GM23338 (cell line): ENCODE measurements at regions not wholly inside any gene's neighbourhood (a gene's known extent, or its start where the extent isn't known, plus 50 kb on each side); places are given as distances from the start of the nearest gene placed in this dataset.

Experiments used
- ATAC-seq: fragments of 200-7000 bp; cut with Tn5 transposase; 3 replicates; pipeline ENCODE4 v1.9.1; 2020
- DNase-seq: peaks from one replicate; pipeline ENCODE4 v3.0.0-alpha.2; 2015; ENCODE audit warnings: low spot score
- H2AFZ ChIP-seq: fragments of 200-600 bp; sonication (generic); 2 replicates; pipeline ENCODE4 v1.8.0; 2016; ENCODE audit warnings: antibody characterized with exemption, mild to moderate bottlenecking, moderate library complexity
- H3F3A ChIP-seq: fragments of 200-600 bp; sonication (generic); replicated peaks from 2 replicates; pipeline ENCODE4 v1.8.0; 2017; ENCODE audit warnings: antibody characterized with exemption, mixed run types, low read depth
- H3K27ac ChIP-seq: fragments of 200-600 bp; sonication (generic); 2 replicates; pipeline ENCODE4 v1.6.1; 2016; ENCODE audit warnings: low read depth
- H3K27me3 ChIP-seq: fragments of 200-600 bp; sonication (generic); 2 replicates; pipeline ENCODE4 v1.8.0; 2016; ENCODE audit warnings: mild to moderate bottlenecking, mixed run types, moderate library complexity; ENCODE audit not compliant: insufficient read depth
- H3K36me3 ChIP-seq: fragments of 200-600 bp; sonication (generic); 2 replicates; pipeline ENCODE4 v1.8.0; 2016; ENCODE audit warnings: mild to moderate bottlenecking; ENCODE audit not compliant: insufficient read depth
- H3K4me1 ChIP-seq: fragments of 200-600 bp; sonication (generic); 2 replicates; pipeline ENCODE4 v1.8.0; 2016; ENCODE audit warnings: mild to moderate bottlenecking, moderate library complexity; ENCODE audit not compliant: insufficient read depth
- H3K4me2 ChIP-seq: fragments of 200-600 bp; sonication (generic); 2 replicates; pipeline ENCODE4 v1.7.1; 2017; ENCODE audit warnings: mixed run types
- H3K4me3 ChIP-seq: fragments of 200-600 bp; sonication (generic); 2 replicates; pipeline ENCODE4 v1.6.1; 2016; ENCODE audit warnings: mixed run types
- H3K79me2 ChIP-seq: fragments of 200-600 bp; sonication (generic); replicated peaks from 2 replicates; pipeline ENCODE4 v1.8.0; 2017; ENCODE audit warnings: mild to moderate bottlenecking; ENCODE audit not compliant: insufficient read depth
- H3K9me2 ChIP-seq: fragments of 200-600 bp; sonication (generic); 2 replicates; pipeline ENCODE4 v1.8.0; 2017; ENCODE audit not compliant: insufficient read depth
- H4K20me1 ChIP-seq: fragments of 200-600 bp; sonication (generic); replicated peaks from 2 replicates; pipeline ENCODE4 v1.8.0; 2017; ENCODE audit warnings: mild to moderate bottlenecking; ENCODE audit not compliant: insufficient read depth
- H3K27ac Mint-ChIP-seq: 2 replicates; pipeline ENCODE4 v1.8.0; 2020; ENCODE audit warnings: inconsistent platforms, mild to moderate bottlenecking, moderate library complexity, mixed read lengths
- H3K27me3 Mint-ChIP-seq: 3 replicates; pipeline ENCODE4 v1.8.0; 2022; ENCODE audit warnings: low read depth, mild to moderate bottlenecking, moderate library complexity, mixed read lengths, inconsistent platforms; ENCODE audit not compliant: insufficient read depth, poor library complexity
- H3K36me3 Mint-ChIP-seq: 3 replicates; pipeline ENCODE4 v1.8.0; 2021; ENCODE audit warnings: low read depth, mild to moderate bottlenecking, inconsistent platforms, moderate library complexity, mixed read lengths
- H3K4me1 Mint-ChIP-seq: 3 replicates; pipeline ENCODE4 v1.8.0; 2020; ENCODE audit warnings: mild to moderate bottlenecking, inconsistent platforms, mixed read lengths
- H3K4me3 Mint-ChIP-seq: 3 replicates; pipeline ENCODE4 v1.8.0; 2021; ENCODE audit warnings: moderate library complexity, mild to moderate bottlenecking, inconsistent platforms, mixed read lengths
- H3K9me3 Mint-ChIP-seq: 3 replicates; pipeline ENCODE4 v1.8.0; 2020; ENCODE audit warnings: moderate library complexity, mild to moderate bottlenecking, inconsistent platforms, mixed read lengths
- CREB1 ChIP-seq: fragments of 250-450 bp; sonication (Bioruptor Pico); IDR thresholded peaks from 2 replicates; pipeline ENCODE4 v1.5.0; 2020; ENCODE audit warnings: low read depth, mild to moderate bottlenecking, moderate library complexity
- CTCF ChIP-seq, 2 experiments: fragments of 200-600 bp in 1 of 2; sonication (generic) in 1 of 2; conservative IDR thresholded peaks; 2 replicates each; pipeline versions ENCODE4 v1.5.1 to v1.6.1; 2016 to 2017; ENCODE audit warnings: antibody characterized with exemption in 2 of 2, low read depth in 2 of 2, mild to moderate bottlenecking in 2 of 2, moderate library complexity in 1 of 2
- ETS1 ChIP-seq: IDR thresholded peaks from 2 replicates; pipeline ENCODE4 v1.6.1; 2016; ENCODE audit warnings: antibody characterized with exemption
- EZH2 ChIP-seq: fragments of 200-600 bp; sonication (generic); IDR thresholded peaks from one replicate; pipeline ENCODE4 v1.8.0; 2017; ENCODE audit warnings: antibody characterized with exemption, mild to moderate bottlenecking, low read depth; ENCODE audit not compliant: unreplicated experiment
- JUNB ChIP-seq: IDR thresholded peaks from one replicate; pipeline ENCODE4 v1.6.1; 2016; ENCODE audit warnings: antibody characterized with exemption; ENCODE audit not compliant: unreplicated experiment
- NANOG ChIP-seq: IDR thresholded peaks from 2 replicates; pipeline ENCODE4 v1.6.1; 2016; ENCODE audit warnings: antibody characterized with exemption, borderline replicate concordance
- POLR2AphosphoS5 ChIP-seq: IDR thresholded peaks from 2 replicates; pipeline ENCODE4 v1.6.1; 2016; ENCODE audit warnings: antibody characterized with exemption, low read depth
- REST ChIP-seq: IDR thresholded peaks from one replicate; pipeline ENCODE4 v1.6.1; 2018; ENCODE audit warnings: antibody characterized with exemption; ENCODE audit not compliant: unreplicated experiment
- STAT1 ChIP-seq: IDR thresholded peaks from one replicate; pipeline ENCODE4 v1.6.1; 2016; ENCODE audit warnings: antibody characterized with exemption; ENCODE audit not compliant: unreplicated experiment
- ZNF331 ChIP-seq: fragments of 250-450 bp; sonication (Bioruptor Pico); IDR thresholded peaks from 2 replicates; pipeline ENCODE4 v1.5.0; 2020; ENCODE audit warnings: low read depth, mild to moderate bottlenecking, moderate library complexity

- H3K27ac ChIP-seq: no peak overlapping the region
- ATAC-seq (no peak), DNase-seq (no peak)
- no peaks in the 10 kb centered on the region for H3F3A ChIP-seq
- no peaks in the 10 kb centered on the region for H3K9me2 ChIP-seq
- Mint-ChIP-seq H3K36me3 (no peaks in the 10 kb centered on the region), H3K4me3 (no peak overlapping the region), H3K4me1 (peaks cover 13% of the 10 kb centered on the region), H3K27ac (no peak overlapping the region), H3K27me3 (peaks cover 6% of the 10 kb centered on the region), H3K9me3 (no peaks in the 10 kb centered on the region)
- H3K79me2 ChIP-seq: no peaks in the 10 kb centered on the region
- no peaks in the 10 kb centered on the region for H3K4me1 ChIP-seq
- H2AFZ ChIP-seq: no peak overlapping the region
- no peak for TF ChIP-seq POLR2AphosphoS5
- TF ChIP-seq ETS1: no peak
- no peak for TF ChIP-seq CTCF (conservative IDR thresholded peaks at IDR 0.05; ENCODE audit: low read depth in 2 of 2)
- TF ChIP-seq NANOG: no peak
- TF ChIP-seq REST: no peak
- no peak for TF ChIP-seq JUNB
- TF ChIP-seq EZH2: no peak
- no peak for TF ChIP-seq ZNF331 (CRISPR knock-in tag)
- TF ChIP-seq CREB1 (CRISPR knock-in tag): no peak
- no peak for TF ChIP-seq STAT1
- H3K4me2 ChIP-seq: no peak overlapping the region
- H4K20me1 ChIP-seq: no peaks in the 10 kb centered on the region
- H3K36me3 ChIP-seq: no peaks in the 10 kb centered on the region
- H3K4me3 ChIP-seq: no peak overlapping the region
- H3K27me3 ChIP-seq: no peaks in the 10 kb centered on the region
Observed at GRCh38 chr13:50422181-50423148, 407.2 kb downstream of the KCNRG start.
